Skin epidermis (tissue), 12 donors: ENCODE measurements at regions not wholly inside any gene's neighbourhood (a gene's known extent, or its start where the extent isn't known, plus 50 kb on each side); places are given as distances from the start of the nearest gene placed in this dataset.
"Not testable (repeated sequence)": the region's sequence is repeated elsewhere in the genome, so short reads cannot be mapped to it uniquely, and the experiment has no call there.

Source experiments
- H3K27ac ChIP-seq, 21 experiments: fragments of 200-600 bp; sonication (generic) in 11 of 21; one replicate each; pipeline ENCODE4 v1.5.0; 2020; ENCODE audit warnings: mild to moderate bottlenecking in 3 of 21, inconsistent platforms in 2 of 21, moderate library complexity in 2 of 21
- H3K4me3 ChIP-seq, 7 experiments: fragments of 200-600 bp; sonication (generic) in 2 of 7; one replicate each; pipeline ENCODE4 v1.5.0; 2020; ENCODE audit warnings: inconsistent platforms in 2 of 7, mild to moderate bottlenecking in 2 of 7, moderate library complexity in 1 of 7

- not testable (repeated sequence) for H3K4me3 ChIP-seq, H3K27ac ChIP-seq
These were observed 116.0 kb upstream of the DAP start for GRCh38 chr5:10876996-10877395.

- H3K4me3 ChIP-seq, result no peak overlapping the region
- H3K27ac ChIP-seq, result no peak overlapping the region
These were observed 115.1 kb upstream of the DAP start for GRCh38 chr5:10876006-10876744.

GRCh38 chr5:10875201-10875768, 114.3 kb upstream of the DAP start:
- Histone ChIP-seq H3K4me3 (no peak overlapping the region), H3K27ac (no peak overlapping the region)

GRCh38 chr5:10874541-10874940, 113.5 kb upstream of the DAP start:
- Histone ChIP-seq H3K4me3 (no peak overlapping the region), H3K27ac (no peak overlapping the region)

GRCh38 chr5:10870791-10871190, 109.8 kb upstream of the DAP start:
- Histone ChIP-seq H3K27ac (no peak overlapping the region), H3K4me3 (no peak overlapping the region)

GRCh38 chr5:10868956-10869355, 107.9 kb upstream of the DAP start:
- H3K27ac ChIP-seq, result no peak overlapping the region
- H3K4me3 ChIP-seq, result no peak overlapping the region

GRCh38 chr5:10867389-10868303, 106.6 kb upstream of the DAP start:
- Histone ChIP-seq H3K27ac (no peak overlapping the region), H3K4me3 (no peak overlapping the region)

GRCh38 chr5:10866913-10867312, 105.9 kb upstream of the DAP start:
- Histone ChIP-seq H3K27ac (no peak overlapping the region), H3K4me3 (no peak overlapping the region)

- Histone ChIP-seq H3K27ac (no peak overlapping the region), H3K4me3 (no peak overlapping the region)
These were observed 102.8 kb upstream of the DAP start for GRCh38 chr5:10863763-10864383.

- Histone ChIP-seq H3K27ac (no peak overlapping the region), H3K4me3 (no peak overlapping the region)
These were observed 101.1 kb upstream of the DAP start for GRCh38 chr5:10862085-10862484.

GRCh38 chr5:10861423-10861790, 100.4 kb upstream of the DAP start:
- H3K27ac ChIP-seq, result no peak overlapping the region
- no peak overlapping the region for H3K4me3 ChIP-seq

- no peak overlapping the region for H3K27ac ChIP-seq
These were observed 99.8 kb upstream of the DAP start for GRCh38 chr5:10860645-10861422.

GRCh38 chr5:10860196-10860543, 99.1 kb upstream of the DAP start:
- Histone ChIP-seq H3K4me3 (no peak overlapping the region), H3K27ac (no peak overlapping the region)

More at GRCh38 chr5:10860645-10861422, 99.8 kb upstream of the DAP start:
- no peak overlapping the region for H3K4me3 ChIP-seq

GRCh38 chr5:10859393-10860195, 98.6 kb upstream of the DAP start:
- no peak overlapping the region for H3K27ac ChIP-seq

GRCh38 chr5:10858945-10859344, 97.9 kb upstream of the DAP start:
- H3K27ac ChIP-seq, result no peak overlapping the region
- no peak overlapping the region for H3K4me3 ChIP-seq

More at GRCh38 chr5:10859393-10860195, 98.6 kb upstream of the DAP start:
- no peak overlapping the region for H3K4me3 ChIP-seq

GRCh38 chr5:10858307-10858706, 97.3 kb upstream of the DAP start:
- Histone ChIP-seq H3K27ac (no peak overlapping the region), H3K4me3 (no peak overlapping the region)

- H3K27ac ChIP-seq, result no peak overlapping the region
- no peak overlapping the region for H3K4me3 ChIP-seq
These were observed 96.3 kb upstream of the DAP start for GRCh38 chr5:10857338-10857733.

- no peak overlapping the region for H3K27ac ChIP-seq
- H3K4me3 ChIP-seq, result no peak overlapping the region
These were observed 95.8 kb upstream of the DAP start for GRCh38 chr5:10856683-10857337.
